Esophagus squamous epithelium (tissue), 5 donors: ENCODE measurements at regions not wholly inside any gene's neighbourhood (a gene's known extent, or its start where the extent isn't known, plus 50 kb on each side); places are given as distances from the start of the nearest gene placed in this dataset.

Experiments used
- DNase-seq: peaks from one replicate; lab custom pipeline; 2025; lab: John Stamatoyannopoulos, UW
- H3K27ac ChIP-seq, 4 donors: fragments of 200-600 bp; sonication (generic); one replicate each; pipeline ENCODE4 v1.5.1; 2016 to 2019; ENCODE audit warnings: mild to moderate bottlenecking in 1 of 4
- H3K27me3 ChIP-seq, 4 donors: fragments of 200-600 bp; sonication (generic); 1 replicate in 3 of 4; 2 replicates in 1 of 4; pipeline versions ENCODE4 v1.5.1 to v1.6.0; 2017 to 2021; ENCODE audit warnings: antibody characterized with exemption in 1 of 4
- H3K36me3 ChIP-seq, 3 donors: fragments of 200-600 bp; sonication (generic); one replicate each; pipeline ENCODE4 v1.5.1; 2016 to 2019
- H3K4me1 ChIP-seq, 3 donors: fragments of 200-600 bp; sonication (generic); one replicate each; pipeline ENCODE4 v1.5.1; 2017 to 2019
- H3K4me3 ChIP-seq, 4 donors: fragments of 200-600 bp; sonication (generic); 1 replicate in 3 of 4; 2 replicates in 1 of 4; pipeline ENCODE4 v1.5.1; 2016 to 2019; ENCODE audit warnings: mild to moderate bottlenecking in 2 of 4, moderate library complexity in 1 of 4
- H3K9me3 ChIP-seq, 3 donors: fragments of 200-600 bp; sonication (generic); one replicate each; pipeline ENCODE4 v1.5.1; 2016 to 2019
- CTCF ChIP-seq, 6 experiments: fragments of 450-650 bp in 4 of 6; fragments of 200-600 bp in 2 of 6; sonication (generic) in 2 of 6; IDR thresholded peaks; one replicate each; pipeline ENCODE4 v1.5.1; 2016 to 2019; ENCODE audit warnings: antibody characterized with exemption in 6 of 6, mild to moderate bottlenecking in 4 of 6, moderate library complexity in 4 of 6
- POLR2A ChIP-seq, 4 donors: fragments of 450-650 bp; IDR thresholded peaks; one replicate each; pipeline ENCODE4 v1.6.1; 2017; ENCODE audit warnings: antibody characterized with exemption in 4 of 4, mild to moderate bottlenecking in 4 of 4, moderate library complexity in 3 of 4
- WGBS, 2 donors: methylation state at CpG; one replicate each; pipeline ENCODE4 v1.1.5; 2018; 5-methylcytosine and 5-hydroxymethylcytosine counted together
- intact Hi-C: fragments of 100-400 bp; cut with DNase I; formaldehyde crosslinking; loops from one replicate; pipeline ENCODE4 v1.15.0; 2022
- donor health status: DM: yes; HTN: yes; CAD: no.

GRCh38 chr2:100702438-100703109 is 117.4 kb upstream of the NPAS2 start:
- H3K36me3 ChIP-seq: no peaks in the 10 kb centered on the region
- no peaks in the 10 kb centered on the region for H3K27me3 ChIP-seq
- H3K27ac ChIP-seq: no peak overlapping the region
- DNase-seq: no peak
- no peaks in the 10 kb centered on the region for H3K9me3 ChIP-seq
- TF ChIP-seq CTCF (IDR thresholded peaks at IDR 0.05) (no peak), POLR2A (IDR thresholded peaks at IDR 0.05) (no peak)
- no peak overlapping the region for H3K4me3 ChIP-seq
- intact Hi-C loops: no loop called here
- WGBS, 2 donors: 65 to 75% methylated on average over 4 to 5 of the region's 5 CpGs
- H3K4me1 ChIP-seq: peaks cover 0 to 10% (median 3%) of the 10 kb centered on the region in 3 donors

- H3K4me1 ChIP-seq: peaks cover 0 to 15% (median 3%) of the 10 kb centered on the region in 3 donors
- WGBS, 2 donors: 64 to 81% methylated on average over 5 of the region's 5 CpGs
- DNase-seq: no peak
- no peaks in the 10 kb centered on the region for H3K9me3 ChIP-seq
- H3K36me3 ChIP-seq: no peaks in the 10 kb centered on the region
- H3K4me3 ChIP-seq: no peak overlapping the region
- intact Hi-C loops: no loop called here
- no peak overlapping the region for H3K27ac ChIP-seq
- TF ChIP-seq CTCF (IDR thresholded peaks at IDR 0.05): no peak
- TF ChIP-seq POLR2A (IDR thresholded peaks at IDR 0.05): no peak
- H3K27me3 ChIP-seq: no peaks in the 10 kb centered on the region
These were observed 116.7 kb upstream of the NPAS2 start for GRCh38 chr2:100703213-100703612.

GRCh38 chr2:100703739-100704138 is 116.2 kb upstream of the NPAS2 start:
- no peaks in the 10 kb centered on the region for H3K36me3 ChIP-seq
- TF ChIP-seq CTCF (IDR thresholded peaks at IDR 0.05) (no peak), POLR2A (IDR thresholded peaks at IDR 0.05) (no peak)
- peaks cover 0 to 15% (median 3%) of the 10 kb centered on the region in 3 donors for H3K4me1 ChIP-seq
- no peaks in the 10 kb centered on the region for H3K9me3 ChIP-seq
- no peak overlapping the region for H3K27ac ChIP-seq
- H3K4me3 ChIP-seq: no peak overlapping the region
- WGBS, 2 donors: 80 to 81% methylated on average over 3 of the region's 3 CpGs
- intact Hi-C loops: no loop called here
- no peak for DNase-seq
- no peaks in the 10 kb centered on the region for H3K27me3 ChIP-seq

GRCh38 chr2:100704156-100704555 is 115.8 kb upstream of the NPAS2 start:
- no peak overlapping the region for H3K4me3 ChIP-seq
- H3K4me1 ChIP-seq: peaks cover 0 to 15% (median 3%) of the 10 kb centered on the region in 3 donors
- intact Hi-C loops: no loop called here
- no peak overlapping the region for H3K27ac ChIP-seq
- WGBS, 2 donors: 77 to 86% methylated on average over 4 to 7 of the region's 7 CpGs
- no peak for DNase-seq
- H3K27me3 ChIP-seq: no peaks in the 10 kb centered on the region
- no peaks in the 10 kb centered on the region for H3K9me3 ChIP-seq
- H3K36me3 ChIP-seq: no peaks in the 10 kb centered on the region
- TF ChIP-seq POLR2A (IDR thresholded peaks at IDR 0.05) (no peak), CTCF (IDR thresholded peaks at IDR 0.05) (no peak)

- Histone ChIP-seq H3K4me1 (peaks cover 0 to 15% (median 3%) of the 10 kb centered on the region in 3 donors), H3K9me3 (no peaks in the 10 kb centered on the region), H3K27me3 (no peaks in the 10 kb centered on the region), H3K27ac (no peak overlapping the region), H3K36me3 (no peaks in the 10 kb centered on the region), H3K4me3 (no peak overlapping the region)
- intact Hi-C loops: no loop called here
- 95 to 97% methylated on average over 7 to 8 of the region's 8 CpGs for WGBS, 2 donors
- no peak for TF ChIP-seq CTCF (IDR thresholded peaks at IDR 0.05)
- no peak for TF ChIP-seq POLR2A (IDR thresholded peaks at IDR 0.05)
- DNase-seq: no peak
These were observed 115.2 kb upstream of the NPAS2 start for GRCh38 chr2:100704711-100705110.
